Transverse colon (tissue), 4 donors: ENCODE measurements at regions not wholly inside any gene's neighbourhood (a gene's known extent, or its start where the extent isn't known, plus 50 kb on each side); places are given as distances from the start of the nearest gene placed in this dataset.

ENCODE experiments used
- CTCF ChIP-seq, 5 experiments: fragments of 200-600 bp in 3 of 5; fragments of 450-650 bp in 2 of 5; sonication (generic) in 3 of 5; IDR thresholded peaks; 1 replicate in 2 of 5; 2 replicates in 3 of 5; pipeline ENCODE4 v1.5.1; 2016 to 2017; ENCODE audit warnings: antibody characterized with exemption in 5 of 5, inconsistent platforms in 3 of 5, mild to moderate bottlenecking in 2 of 5, moderate library complexity in 1 of 5
- POLR2AphosphoS5 ChIP-seq, 3 donors: sonication (generic); formaldehyde crosslinking; IDR thresholded peaks; one replicate each; pipeline ENCODE4 v1.6.1; 2016; ENCODE audit warnings: antibody characterized with exemption in 3 of 3

GRCh38 chr2:5067816-5068215 lies 624.4 kb upstream of the SOX11 start:
- TF ChIP-seq CTCF (IDR thresholded peaks at IDR 0.05) (no peak), POLR2AphosphoS5 (IDR thresholded peaks at IDR 0.05) (no peak)
